LNCAP (cell line): ENCODE measurements at regions not wholly inside any gene's neighbourhood (a gene's known extent, or its start where the extent isn't known, plus 50 kb on each side); places are given as distances from the start of the nearest gene placed in this dataset.

ENCODE experiments used
- TF ChIP-seq, protein P1 (sequence below): fragments of 450-650 bp; IDR thresholded peaks from 2 replicates; pipeline ENCODE4 v1.5.1; 2017; ENCODE audit warnings: mild to moderate bottlenecking

DNA sequence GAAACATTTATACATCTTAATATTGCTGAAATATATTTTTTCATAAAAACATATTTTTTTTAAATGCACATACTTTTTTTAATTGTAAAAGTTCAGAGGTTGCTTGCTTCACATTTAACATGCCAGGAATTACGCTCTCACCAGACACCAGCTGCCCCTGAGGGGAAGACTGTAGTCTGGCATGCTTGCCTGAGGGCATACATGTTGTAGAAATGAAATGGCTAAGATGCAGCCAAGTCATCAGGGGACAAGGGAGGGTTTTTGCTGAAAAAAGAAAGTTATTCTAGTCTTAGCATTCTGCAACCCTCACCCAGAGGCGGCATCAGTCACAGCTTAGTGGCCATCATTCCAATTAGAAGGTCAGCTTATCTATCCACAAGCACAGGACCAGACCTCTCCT, 426.7 kb upstream of the FTMT start:
- TF ChIP-seq, protein P1, sequence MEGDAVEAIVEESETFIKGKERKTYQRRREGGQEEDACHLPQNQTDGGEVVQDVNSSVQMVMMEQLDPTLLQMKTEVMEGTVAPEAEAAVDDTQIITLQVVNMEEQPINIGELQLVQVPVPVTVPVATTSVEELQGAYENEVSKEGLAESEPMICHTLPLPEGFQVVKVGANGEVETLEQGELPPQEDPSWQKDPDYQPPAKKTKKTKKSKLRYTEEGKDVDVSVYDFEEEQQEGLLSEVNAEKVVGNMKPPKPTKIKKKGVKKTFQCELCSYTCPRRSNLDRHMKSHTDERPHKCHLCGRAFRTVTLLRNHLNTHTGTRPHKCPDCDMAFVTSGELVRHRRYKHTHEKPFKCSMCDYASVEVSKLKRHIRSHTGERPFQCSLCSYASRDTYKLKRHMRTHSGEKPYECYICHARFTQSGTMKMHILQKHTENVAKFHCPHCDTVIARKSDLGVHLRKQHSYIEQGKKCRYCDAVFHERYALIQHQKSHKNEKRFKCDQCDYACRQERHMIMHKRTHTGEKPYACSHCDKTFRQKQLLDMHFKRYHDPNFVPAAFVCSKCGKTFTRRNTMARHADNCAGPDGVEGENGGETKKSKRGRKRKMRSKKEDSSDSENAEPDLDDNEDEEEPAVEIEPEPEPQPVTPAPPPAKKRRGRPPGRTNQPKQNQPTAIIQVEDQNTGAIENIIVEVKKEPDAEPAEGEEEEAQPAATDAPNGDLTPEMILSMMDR = no peak

DNA sequence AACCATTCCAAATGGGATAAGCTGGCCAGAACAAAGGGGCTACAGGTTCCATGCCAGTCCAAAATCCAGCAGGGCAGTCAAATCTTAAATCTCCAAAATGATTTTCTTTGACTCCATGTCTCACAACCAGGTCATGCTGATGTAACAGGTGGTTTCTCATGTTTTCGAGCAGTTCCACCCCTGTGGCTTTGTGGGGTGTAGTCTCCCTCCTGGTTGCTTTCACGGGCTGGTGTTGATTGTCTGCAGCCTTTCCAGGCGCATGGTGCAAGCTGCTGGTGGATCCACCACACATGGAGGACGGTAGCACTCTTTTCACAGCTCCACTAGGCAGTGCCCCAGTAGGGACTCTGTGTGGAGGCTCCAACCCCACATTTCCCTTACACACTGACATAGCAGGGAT, 425.5 kb upstream of the FTMT start:
- TF ChIP-seq, protein P1 = no peak

DNA sequence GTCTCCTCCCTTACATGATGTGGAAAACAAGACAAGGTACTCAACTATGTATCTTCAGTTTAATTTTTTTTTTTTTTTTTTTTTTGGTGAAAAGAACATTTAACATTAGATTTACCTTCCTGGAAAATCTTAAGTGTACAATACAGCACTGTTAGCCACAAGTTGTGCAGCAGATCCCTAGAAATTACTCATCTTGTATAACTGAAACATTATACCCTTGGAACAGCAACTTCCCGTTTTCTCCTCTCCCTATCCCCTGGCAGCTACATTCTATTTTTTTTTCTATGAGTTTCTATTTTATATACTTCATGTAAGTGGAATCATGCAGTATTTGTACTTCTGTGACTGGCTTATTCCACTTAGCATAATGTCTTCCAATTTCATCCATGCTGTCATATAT, 421.9 kb upstream of the FTMT start:
- TF ChIP-seq, protein P1 = no peak

DNA sequence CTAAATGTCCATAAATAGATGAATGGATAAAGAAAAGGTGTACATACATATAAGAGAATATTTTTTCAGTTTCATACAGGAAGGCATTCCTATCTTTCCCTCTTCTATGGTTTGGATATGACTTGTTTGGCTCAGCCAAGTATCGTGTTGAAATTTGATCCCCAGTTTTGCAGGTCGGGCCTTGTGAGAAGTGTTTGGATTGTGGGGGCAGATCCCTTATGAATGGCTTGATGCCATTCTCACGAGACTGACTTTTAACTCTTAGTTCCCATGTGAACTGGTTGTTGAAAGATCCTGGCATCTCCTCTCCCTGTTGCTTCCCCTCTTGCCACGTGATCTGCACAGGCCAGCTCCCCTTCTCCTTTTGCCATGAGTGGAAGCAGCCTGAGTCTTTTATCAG, 421.1 kb upstream of the FTMT start:
- TF ChIP-seq, protein P1 = no peak

DNA sequence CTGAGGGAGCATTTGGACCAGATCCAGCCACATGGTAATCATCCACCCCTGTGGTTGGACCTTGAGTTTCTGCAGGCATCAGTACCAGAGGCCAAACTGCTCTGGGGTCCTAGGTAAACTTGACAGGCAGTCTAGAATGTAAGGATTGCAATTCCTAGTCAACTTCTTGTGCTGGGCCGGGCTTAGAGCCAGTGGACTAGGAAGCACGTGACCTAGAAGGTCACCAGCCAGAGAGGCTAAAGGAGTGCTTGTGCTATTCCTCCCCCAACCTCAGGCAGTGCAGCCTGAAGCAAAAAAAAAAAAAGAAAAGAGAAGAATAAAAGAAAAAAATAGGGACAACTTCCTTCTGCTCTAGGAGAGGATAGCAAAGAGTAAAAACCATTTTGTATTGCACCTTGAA, 406.2 kb upstream of the FTMT start:
- TF ChIP-seq, protein P1 = no peak

DNA sequence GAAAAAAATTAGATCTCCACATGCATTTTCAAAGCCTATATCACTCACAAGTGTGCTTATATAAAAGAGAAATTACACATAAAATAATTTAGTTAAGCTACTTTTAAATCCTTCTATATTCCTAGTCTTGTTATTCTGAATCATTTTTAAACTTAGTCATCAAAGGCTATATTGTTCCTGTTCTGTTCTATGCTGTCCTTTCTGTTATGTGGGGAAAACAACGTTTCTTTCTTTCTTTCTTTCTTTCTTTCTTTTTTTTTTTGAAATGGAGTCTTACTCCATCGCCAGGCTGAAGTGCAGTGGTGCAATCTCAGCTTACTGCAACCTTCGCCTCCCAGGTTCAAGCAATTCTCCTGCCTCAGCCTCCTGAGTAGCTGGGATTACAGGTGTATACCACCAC, 389.2 kb upstream of the FTMT start:
- TF ChIP-seq, protein P1 = no peak

DNA sequence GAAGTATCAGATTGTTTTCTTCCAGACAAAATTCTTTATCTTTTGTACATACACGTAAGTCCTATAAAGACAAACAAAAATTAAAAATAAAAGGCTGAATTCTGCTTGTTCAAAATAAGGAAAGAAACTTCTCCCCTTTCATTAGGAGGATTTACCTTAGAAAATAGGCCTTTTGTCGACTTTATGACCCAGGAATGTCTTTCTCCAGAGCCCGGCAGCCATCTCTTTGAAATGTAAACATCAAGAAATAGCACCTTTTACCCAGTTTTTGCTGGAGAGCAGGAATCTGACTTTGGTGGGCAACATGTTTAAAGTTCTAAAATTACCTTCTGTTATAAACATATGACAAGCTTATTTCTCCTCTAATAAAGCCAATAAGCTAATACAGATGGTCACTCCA, 373.0 kb upstream of the FTMT start:
- TF ChIP-seq, protein P1 = no peak

DNA sequence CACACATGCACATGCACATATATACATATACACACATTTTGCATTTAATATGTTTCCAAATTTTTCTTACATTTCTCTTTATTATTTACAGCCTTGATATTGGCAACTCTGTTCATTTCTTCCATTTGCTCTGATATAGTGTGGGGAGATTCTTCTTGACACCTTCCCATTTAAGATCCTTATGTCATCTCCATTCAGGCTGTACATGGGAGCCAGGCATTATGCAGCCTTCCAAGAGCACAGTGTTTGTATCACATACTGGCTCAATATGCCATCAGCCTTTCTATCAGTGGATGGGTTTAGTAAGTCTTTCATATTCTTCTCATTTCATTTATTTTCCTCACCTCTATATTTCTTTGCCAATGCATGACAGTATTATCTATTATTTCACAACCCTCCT, 372.3 kb upstream of the FTMT start:
- TF ChIP-seq, protein P1 = no peak
